Endothelial cell (in vitro differentiated cells): ENCODE measurements at regions not wholly inside any gene's neighbourhood (a gene's known extent, or its start where the extent isn't known, plus 50 kb on each side); places are given as distances from the start of the nearest gene placed in this dataset.

ENCODE experiments used
- DNase-seq: peaks from one replicate; pipeline ENCODE4 v3.0.0; 2021; ENCODE audit warnings: low spot score
- H3K27ac Mint-ChIP-seq: one replicate; pipeline ENCODE4 v1.8.0; 2021; ENCODE audit warnings: mixed read lengths, inconsistent platforms; ENCODE audit not compliant: unreplicated experiment
- H3K27me3 Mint-ChIP-seq: one replicate; pipeline ENCODE4 v1.8.0; 2021; ENCODE audit warnings: mild to moderate bottlenecking, moderate library complexity, mixed read lengths, inconsistent platforms; ENCODE audit not compliant: unreplicated experiment
- H3K36me3 Mint-ChIP-seq: one replicate; pipeline ENCODE4 v1.8.0; 2021; ENCODE audit warnings: mild to moderate bottlenecking, low read depth, mixed read lengths, inconsistent platforms; ENCODE audit not compliant: unreplicated experiment
- H3K4me1 Mint-ChIP-seq: one replicate; pipeline ENCODE4 v1.8.0; 2021; ENCODE audit warnings: mild to moderate bottlenecking, mixed read lengths, inconsistent platforms; ENCODE audit not compliant: unreplicated experiment
- H3K4me3 Mint-ChIP-seq: one replicate; pipeline ENCODE4 v1.8.0; 2021; ENCODE audit warnings: mild to moderate bottlenecking, mixed read lengths, inconsistent platforms; ENCODE audit not compliant: unreplicated experiment
- H3K9me3 Mint-ChIP-seq: one replicate; pipeline ENCODE4 v1.8.0; 2021; ENCODE audit warnings: mixed read lengths, inconsistent platforms; ENCODE audit not compliant: unreplicated experiment
- TF ChIP-seq, protein P1 (sequence below): fragments of 200-600 bp; sonication (generic); IDR thresholded peaks from one replicate; pipeline ENCODE4 v1.5.0; 2021; ENCODE audit warnings: antibody characterized with exemption; ENCODE audit not compliant: unreplicated experiment

DNA sequence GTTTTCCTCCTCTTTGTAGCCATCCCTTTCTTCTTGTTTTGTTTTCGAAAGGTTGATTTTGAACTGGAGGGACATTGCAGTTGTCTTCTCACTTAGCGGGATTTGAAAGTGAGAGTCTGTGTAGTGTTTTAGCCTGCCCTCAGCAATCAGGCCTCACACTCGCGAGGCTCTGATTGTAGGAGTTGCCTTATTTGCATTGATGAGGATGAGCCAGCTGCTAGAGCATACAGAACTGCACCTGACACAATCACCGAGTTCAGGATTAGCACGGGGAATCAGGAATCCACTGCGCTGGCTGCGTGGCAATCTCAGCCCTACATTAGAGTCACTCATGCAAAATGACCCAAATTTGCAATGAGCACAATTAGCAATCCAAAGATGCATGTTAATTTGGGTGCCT is 122.5 kb upstream of the TMEM161B start:
- no peak overlapping the region for H3K4me3 Mint-ChIP-seq
- no peak overlapping the region for H3K27ac Mint-ChIP-seq
- no peaks in the 10 kb centered on the region for H3K36me3 Mint-ChIP-seq
- TF ChIP-seq, protein P1, sequence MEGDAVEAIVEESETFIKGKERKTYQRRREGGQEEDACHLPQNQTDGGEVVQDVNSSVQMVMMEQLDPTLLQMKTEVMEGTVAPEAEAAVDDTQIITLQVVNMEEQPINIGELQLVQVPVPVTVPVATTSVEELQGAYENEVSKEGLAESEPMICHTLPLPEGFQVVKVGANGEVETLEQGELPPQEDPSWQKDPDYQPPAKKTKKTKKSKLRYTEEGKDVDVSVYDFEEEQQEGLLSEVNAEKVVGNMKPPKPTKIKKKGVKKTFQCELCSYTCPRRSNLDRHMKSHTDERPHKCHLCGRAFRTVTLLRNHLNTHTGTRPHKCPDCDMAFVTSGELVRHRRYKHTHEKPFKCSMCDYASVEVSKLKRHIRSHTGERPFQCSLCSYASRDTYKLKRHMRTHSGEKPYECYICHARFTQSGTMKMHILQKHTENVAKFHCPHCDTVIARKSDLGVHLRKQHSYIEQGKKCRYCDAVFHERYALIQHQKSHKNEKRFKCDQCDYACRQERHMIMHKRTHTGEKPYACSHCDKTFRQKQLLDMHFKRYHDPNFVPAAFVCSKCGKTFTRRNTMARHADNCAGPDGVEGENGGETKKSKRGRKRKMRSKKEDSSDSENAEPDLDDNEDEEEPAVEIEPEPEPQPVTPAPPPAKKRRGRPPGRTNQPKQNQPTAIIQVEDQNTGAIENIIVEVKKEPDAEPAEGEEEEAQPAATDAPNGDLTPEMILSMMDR, result no peak
- DNase-seq, result no peak
- H3K9me3 Mint-ChIP-seq, result no peaks in the 10 kb centered on the region
- H3K4me1 Mint-ChIP-seq, result peaks cover 28% of the 10 kb centered on the region
- peaks cover 15% of the 10 kb centered on the region for H3K27me3 Mint-ChIP-seq

DNA sequence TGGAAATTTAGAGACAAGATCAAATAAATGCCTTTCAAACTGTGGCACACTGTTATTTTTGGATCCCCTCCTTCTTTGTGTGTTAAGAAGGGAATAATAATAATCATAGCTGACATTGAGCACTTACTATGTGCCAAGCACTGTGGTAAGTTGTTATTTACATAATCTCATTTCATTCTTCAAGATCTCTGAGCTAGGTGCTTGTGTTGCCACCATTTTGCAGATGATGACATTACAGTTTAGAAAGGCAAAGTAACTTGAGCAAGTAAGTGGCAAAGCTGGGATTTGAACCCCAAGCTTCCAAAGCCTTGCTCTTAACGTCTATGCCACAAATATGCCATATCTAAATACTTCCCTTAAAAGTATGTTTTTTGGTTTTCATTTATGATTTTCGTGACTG is 121.8 kb upstream of the TMEM161B start:
- H3K27ac Mint-ChIP-seq, result no peak overlapping the region

DNA sequence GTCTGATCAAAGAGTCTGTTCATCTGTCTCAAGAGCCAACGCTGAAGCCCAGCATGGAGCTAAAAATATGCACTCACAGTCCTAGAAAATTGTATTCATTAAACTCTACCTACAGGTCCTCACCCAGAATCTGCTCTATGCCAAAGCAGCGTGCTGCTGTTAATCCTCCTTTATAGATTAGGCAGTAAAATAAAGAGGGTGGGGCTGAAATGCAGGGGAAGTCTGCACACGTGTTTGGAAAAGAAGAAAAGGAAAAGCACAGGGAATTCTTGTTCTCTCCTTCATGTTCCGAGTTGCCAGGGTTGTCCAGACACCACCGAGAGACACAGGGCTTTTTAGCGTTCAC is 121.4 kb upstream of the TMEM161B start:
- Mint-ChIP-seq H3K4me1 (peaks cover 28% of the 10 kb centered on the region), H3K27ac (no peak overlapping the region), H3K36me3 (no peaks in the 10 kb centered on the region), H3K4me3 (no peak overlapping the region), H3K9me3 (no peaks in the 10 kb centered on the region), H3K27me3 (peaks cover 15% of the 10 kb centered on the region)
- TF ChIP-seq, protein P1, result no peak
- DNase-seq, result no peak

More for the DNA sequence above, 121.8 kb upstream of the TMEM161B start:
- Mint-ChIP-seq H3K27me3 (peaks cover 15% of the 10 kb centered on the region), H3K4me3 (no peak overlapping the region), H3K9me3 (no peaks in the 10 kb centered on the region), H3K36me3 (no peaks in the 10 kb centered on the region), H3K4me1 (peaks cover 28% of the 10 kb centered on the region)
- DNase-seq, result no peak
- TF ChIP-seq, protein P1, result no peak

DNA sequence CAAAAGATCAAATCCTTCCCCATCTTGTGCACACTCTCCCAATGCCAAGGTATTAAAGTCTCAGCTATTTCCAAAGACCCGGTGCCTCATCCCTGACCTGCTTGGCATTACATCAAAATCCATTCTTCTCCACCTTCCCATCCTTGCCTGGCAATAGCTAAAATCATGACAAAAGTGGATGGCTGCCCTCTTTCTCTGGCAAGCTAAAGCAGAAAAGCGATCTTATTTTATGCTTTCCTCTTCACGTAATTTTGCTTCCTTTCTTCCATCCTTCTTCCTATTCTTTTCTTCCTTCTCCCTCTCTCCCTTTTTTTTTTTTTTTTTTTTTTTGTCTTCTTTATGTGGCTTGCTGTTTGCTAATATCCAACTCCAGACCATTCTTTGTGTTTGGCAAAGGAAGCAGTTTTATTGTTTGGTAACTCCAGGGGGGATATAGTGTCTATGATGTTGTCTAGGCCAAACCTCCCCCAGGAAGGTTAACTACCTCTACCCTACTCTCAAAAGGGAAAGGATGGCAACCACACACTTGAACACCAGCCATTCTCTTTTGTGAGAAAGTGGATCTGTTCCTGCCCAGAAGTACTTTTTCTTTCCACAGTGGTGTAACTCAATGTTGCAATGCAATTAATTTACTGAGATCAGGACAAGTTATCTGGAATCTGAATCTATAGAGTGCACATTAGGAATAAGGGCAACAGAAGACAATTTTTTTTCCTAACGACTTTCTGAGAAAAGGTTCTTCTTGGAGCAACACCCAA is 120.9 kb upstream of the TMEM161B start:
- no peak for DNase-seq
- Mint-ChIP-seq H3K36me3 (no peaks in the 10 kb centered on the region), H3K27ac (no peak overlapping the region), H3K4me1 (peaks cover 28% of the 10 kb centered on the region), H3K4me3 (no peak overlapping the region), H3K9me3 (no peaks in the 10 kb centered on the region), H3K27me3 (peaks cover 15% of the 10 kb centered on the region)
- TF ChIP-seq, protein P1, result no peak

DNA sequence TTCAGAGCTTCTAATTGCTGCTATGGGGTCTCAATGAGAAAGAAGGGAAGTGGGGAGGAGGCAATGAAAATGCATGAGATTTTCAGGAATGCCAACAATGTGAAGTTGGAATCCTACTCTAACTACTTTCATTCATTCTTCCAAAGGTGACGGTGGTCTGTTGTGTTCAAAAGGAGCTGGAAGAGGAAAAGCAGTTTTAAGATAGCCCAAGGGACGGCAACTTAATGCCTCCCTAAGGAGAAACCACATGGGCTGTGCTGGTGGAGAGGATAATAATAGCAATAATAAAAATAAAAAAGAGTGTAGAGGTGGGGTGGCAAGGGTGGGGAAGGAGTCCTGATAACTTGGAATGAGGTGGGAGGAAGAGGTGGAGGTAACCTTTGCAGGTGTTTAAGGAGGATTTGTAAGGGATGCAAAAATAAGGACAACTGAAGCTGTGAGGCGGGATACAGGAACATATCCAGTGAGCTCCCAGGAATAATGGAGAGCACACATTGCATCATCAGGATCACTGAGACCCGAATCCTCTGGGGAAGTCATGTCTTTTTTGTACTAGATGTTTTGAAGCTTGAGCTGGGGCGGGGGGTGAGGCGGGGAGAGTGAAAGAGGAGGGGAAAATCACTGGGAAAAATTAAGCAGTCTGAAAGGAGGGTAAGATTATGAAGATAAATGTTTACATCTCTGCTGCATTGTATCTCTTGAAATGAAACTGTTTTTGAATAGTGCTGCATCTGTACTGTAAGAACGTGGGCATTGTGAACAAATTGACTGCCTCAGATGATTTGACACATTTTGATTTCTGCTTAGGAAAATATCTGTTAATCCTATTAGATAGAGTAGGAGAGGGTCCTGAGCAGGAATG is 120.1 kb upstream of the TMEM161B start:
- Mint-ChIP-seq H3K36me3 (no peaks in the 10 kb centered on the region), H3K4me3 (no peak overlapping the region), H3K27me3 (peaks cover 15% of the 10 kb centered on the region), H3K4me1 (peaks cover 23% of the 10 kb centered on the region), H3K27ac (no peak overlapping the region), H3K9me3 (no peaks in the 10 kb centered on the region)
- DNase-seq, result no peak
- TF ChIP-seq, protein P1, result no peak
